NOMO-1 treated with DMSO at 0.1 percent for 48 hours (cell line): ENCODE measurements at regions not wholly inside any gene's neighbourhood (a gene's known extent, or its start where the extent isn't known, plus 50 kb on each side); places are given as distances from the start of the nearest gene placed in this dataset.

Experiments
- DNase-seq: peaks from one replicate; lab custom pipeline; 2025; ENCODE audit not compliant: unreplicated experiment; lab: John Stamatoyannopoulos, UW

DNA sequence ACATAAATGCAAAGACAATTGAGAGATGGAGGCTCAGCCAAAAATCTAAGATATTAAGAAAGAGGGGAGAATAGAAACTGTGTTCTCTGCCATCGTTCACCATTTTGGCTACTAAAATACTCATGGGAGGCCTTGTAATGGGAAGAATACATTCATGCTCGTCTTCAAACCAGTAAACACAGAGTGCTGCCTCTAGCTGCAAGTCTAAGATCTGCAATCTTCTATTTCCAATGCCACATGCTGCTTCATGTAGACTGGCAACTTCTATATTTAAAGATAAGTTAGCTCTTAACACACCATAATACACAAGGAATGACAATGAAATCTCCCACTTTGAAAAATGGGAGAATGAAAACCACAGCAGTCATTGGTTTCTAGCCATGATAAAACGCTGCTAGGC, 387.3 kb downstream of the HS3ST3B1 start:
- DNase-seq, result no peak

- DNase-seq, result peak; percentile 80
Measured at GRCh38 chr17:14672830-14673229, 371.9 kb downstream of the HS3ST3B1 start.

DNA sequence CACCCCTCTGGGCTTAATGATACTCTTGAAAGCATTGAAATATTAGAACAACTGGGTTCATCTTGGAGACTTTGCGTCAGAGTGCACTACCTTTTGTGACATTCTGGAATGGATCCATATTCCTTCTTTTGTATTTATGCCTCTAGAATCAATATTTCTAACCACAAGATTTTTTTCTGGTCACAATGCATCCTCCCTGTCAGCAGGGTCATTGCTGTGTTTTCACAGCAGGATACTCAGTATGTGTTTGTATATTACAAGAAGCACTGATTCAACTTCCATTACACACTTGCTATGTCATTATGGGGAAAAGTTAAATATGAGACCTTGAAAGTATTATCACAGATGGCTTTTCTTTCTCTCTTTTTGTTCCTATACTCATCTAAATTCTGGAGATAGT, 370.0 kb downstream of the HS3ST3B1 start:
- DNase-seq, result no peak

GRCh38 chr17:14664511-14664910, 363.6 kb downstream of the HS3ST3B1 start:
- no peak for DNase-seq

DNA sequence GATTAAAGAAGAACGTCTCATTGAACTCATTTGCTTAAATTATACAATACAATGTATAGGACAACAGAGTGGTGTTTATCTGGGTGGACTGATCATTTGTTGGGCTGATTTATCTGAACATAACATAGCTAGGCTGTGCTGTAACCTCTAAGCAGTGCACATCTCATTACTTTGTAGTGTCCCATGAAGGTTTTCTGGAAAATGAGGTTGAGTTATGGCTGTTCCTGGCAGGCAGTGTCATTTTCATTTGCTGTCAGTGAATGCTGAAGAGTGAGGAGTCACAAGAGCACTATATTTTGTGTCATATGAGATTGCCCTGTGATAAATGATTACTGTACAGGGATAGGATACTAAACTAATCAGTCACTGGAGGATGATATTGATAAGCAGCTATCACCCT, 340.2 kb downstream of the HS3ST3B1 start:
- DNase-seq, result no peak

- DNase-seq, result no peak
Measured at GRCh38 chr17:14637260-14637659, 336.4 kb downstream of the HS3ST3B1 start.

- DNase-seq, result no peak
Measured at GRCh38 chr17:14630621-14631020, 329.7 kb downstream of the HS3ST3B1 start.

- DNase-seq, result no peak
Measured at GRCh38 chr17:14630046-14630445, 329.2 kb downstream of the HS3ST3B1 start.

GRCh38 chr17:14622615-14623101, 321.8 kb downstream of the HS3ST3B1 start:
- no peak for DNase-seq

DNA sequence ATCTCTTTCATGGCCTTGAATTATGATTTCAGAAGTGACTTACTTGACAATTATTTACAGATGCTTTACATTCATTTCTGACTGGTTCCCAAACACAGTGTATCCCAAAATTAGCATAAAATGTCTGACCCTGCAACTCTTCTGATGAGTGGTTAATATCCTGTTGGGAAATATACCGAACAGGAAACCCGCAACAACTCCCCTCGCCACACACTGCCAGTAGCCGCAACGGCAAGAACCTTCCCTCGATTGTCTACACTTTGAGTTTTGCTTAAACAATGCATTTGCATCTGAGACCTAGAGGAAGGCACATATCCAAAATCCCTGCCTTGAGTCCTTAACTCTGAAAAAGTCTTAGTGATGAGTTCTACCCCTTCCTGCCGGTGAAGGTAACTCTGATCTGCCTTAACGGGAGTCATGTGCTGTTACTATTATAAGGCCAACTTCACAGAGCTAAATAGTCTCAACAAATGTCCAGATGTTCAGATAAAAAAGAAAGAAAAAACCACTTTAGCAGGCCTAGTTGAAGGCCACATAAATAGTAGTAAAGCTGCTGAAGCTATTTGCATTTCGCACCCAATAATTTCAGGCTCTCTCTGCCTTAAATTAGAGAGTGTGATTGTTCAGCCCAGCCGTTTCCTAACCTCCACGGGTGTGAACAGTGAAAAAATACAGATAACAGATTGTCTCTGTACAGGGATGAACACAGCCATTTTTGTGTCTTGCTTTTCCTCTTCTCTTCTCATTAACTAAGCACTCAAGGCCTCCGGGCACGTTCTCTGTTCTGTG, 321.1 kb downstream of the HS3ST3B1 start:
- DNase-seq, result peak; percentile 94

- DNase-seq, result no peak
Measured at GRCh38 chr17:14619821-14620220, 318.9 kb downstream of the HS3ST3B1 start.

GRCh38 chr17:14616528-14616927, 315.6 kb downstream of the HS3ST3B1 start:
- no peak for DNase-seq

GRCh38 chr17:14605267-14605599, 304.4 kb downstream of the HS3ST3B1 start:
- DNase-seq, result peak; percentile 99

DNA sequence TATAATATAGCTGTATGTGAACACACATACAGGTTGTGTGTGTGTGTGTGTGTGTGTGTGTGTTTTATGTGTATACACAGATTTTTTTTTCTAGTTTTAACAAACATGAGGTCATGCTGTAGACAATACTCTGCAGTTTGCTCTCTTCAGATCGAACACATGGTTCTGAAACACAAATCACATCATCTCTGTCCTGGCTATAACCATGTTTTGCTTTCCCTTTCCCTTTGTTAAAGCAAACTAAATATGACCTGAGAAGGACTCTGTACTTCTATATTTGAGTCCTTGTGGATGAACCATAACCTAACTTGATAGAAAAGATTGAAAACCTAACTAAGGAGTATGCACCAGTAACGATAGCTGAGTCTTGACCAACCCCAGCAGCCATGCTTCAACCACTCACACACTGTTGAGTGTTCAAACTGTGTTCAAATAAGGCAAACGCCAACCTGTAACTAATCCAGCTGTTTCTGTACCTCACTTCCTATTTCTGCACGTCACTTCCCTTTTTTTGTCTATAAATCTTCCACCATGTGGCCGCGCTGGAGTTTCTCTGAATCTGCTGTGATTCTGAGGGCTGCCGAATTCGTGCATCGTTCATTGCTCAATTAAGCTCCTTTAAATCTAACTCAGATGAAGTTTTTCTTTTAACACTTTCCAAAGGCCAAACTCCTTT, 303.8 kb downstream of the HS3ST3B1 start:
- peak; percentile 97 for DNase-seq

DNA sequence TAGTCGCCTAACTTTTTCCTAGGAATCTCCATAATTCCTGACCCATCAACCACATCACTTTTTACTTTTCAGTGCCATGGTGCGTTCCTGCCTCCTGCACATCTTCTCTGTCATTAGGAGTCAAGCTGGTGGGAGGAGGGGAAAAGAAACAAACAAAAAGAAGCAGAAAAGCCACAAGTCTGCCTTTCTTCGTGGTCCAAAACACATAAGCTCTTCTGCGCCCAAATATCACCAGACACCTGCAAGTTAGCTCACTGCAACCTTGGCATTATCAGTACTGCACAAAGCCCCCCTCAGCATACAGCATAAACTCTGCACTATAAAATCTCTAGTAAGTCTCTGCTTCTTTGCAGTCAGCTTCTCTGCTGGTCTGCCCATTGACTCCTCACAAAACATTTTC, 295.3 kb downstream of the HS3ST3B1 start:
- no peak for DNase-seq

- DNase-seq, result no peak
Measured at GRCh38 chr17:14595656-14596055, 294.8 kb downstream of the HS3ST3B1 start.

DNA sequence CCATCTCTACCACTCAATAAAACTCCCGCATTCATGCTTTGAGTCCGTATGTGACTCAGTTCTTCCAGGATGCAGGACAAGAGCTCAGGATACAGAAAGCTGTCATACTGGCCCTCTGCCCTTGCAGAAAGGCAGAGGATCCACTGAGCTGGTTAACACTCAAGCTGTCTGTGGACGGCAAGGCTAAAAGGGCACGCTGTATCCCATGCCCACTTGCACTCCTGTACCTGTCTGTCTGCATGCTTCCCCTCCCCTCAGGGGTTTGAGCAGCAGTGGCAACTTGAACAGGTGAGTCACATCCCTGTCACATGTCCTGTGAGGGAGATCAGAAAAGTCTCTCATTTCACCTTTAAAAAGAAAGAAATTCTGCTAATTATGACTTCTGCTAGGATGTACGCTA, 293.8 kb downstream of the HS3ST3B1 start:
- DNase-seq, result no peak

DNA sequence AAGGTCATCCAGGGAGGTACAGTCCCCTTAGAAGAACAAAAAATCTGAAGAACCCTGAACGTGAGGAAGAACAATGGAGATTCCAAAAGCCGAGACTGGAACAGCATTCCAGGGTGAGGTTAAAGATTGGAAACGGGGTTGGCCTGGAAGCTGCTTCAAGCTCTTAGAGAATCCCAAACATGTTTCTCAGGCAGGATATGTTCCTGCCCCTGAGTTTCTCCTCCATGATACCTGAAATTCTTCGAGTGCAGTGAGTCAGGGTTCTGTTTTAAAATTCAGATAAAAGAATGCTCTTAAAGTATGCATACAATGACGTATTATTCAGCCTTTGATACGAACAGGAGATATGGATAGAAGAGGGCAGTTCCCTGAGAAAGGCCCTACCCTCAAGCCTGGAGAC, 293.1 kb downstream of the HS3ST3B1 start:
- DNase-seq, result no peak

GRCh38 chr17:14590459-14591250, 289.8 kb downstream of the HS3ST3B1 start:
- DNase-seq, result no peak

- DNase-seq, result no peak
Measured at GRCh38 chr17:14585099-14585498, 284.2 kb downstream of the HS3ST3B1 start.

DNA sequence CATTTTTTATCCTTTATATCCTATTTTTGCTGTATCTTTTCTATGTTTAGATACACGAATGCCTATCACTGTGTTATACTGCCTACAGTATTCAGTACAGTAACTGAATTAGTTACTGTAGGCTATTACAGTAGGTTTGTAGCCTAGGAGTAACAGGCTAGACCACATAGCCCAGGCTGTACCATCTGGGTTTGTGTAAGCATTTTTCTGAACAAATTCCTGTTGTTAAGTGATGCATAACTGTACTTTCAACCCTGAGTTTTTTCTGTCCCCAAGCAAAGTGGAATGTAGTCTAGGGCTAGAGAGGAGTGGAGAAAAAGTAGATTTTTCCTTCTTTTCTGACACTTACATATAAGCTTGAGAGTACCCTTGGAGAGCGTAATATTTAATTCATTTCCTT, 282.1 kb downstream of the HS3ST3B1 start:
- no peak for DNase-seq
